Activated effector memory CD4-positive, alpha-beta T cell treated with Interleukin-2 at 50 U/mL for 16 hours (primary cell): ENCODE measurements at regions not wholly inside any gene's neighbourhood (a gene's known extent, or its start where the extent isn't known, plus 50 kb on each side); places are given as distances from the start of the nearest gene placed in this dataset.
"Not testable (repeated sequence)": the region's sequence is repeated elsewhere in the genome, so short reads cannot be mapped to it uniquely, and the experiment has no call there.

ENCODE experiments used
- DNase-seq: peaks from one replicate; pipeline ENCODE4 v3.0.0-alpha.2; 2020

DNA sequence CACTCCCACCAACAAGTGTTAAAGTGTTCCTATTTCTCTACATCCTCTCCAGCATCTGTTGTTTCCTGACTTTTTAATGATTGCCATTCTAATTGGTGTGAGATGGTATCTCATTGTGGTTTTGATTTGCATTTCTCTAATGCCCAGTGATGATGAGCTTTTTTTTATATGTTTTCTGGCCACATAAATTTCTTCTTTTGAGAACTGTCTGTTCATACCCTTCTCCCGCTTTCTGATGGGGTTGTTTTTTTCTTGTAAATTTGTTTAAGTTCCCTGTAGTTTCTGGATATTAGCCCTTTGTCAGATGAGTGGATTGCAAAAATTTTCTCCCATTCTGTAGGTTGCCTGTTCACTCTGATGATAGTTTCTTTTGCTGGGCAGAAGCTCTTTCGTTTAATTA lies 134.3 kb upstream of the RUNX1 start:
- not testable (repeated sequence) for DNase-seq

DNA sequence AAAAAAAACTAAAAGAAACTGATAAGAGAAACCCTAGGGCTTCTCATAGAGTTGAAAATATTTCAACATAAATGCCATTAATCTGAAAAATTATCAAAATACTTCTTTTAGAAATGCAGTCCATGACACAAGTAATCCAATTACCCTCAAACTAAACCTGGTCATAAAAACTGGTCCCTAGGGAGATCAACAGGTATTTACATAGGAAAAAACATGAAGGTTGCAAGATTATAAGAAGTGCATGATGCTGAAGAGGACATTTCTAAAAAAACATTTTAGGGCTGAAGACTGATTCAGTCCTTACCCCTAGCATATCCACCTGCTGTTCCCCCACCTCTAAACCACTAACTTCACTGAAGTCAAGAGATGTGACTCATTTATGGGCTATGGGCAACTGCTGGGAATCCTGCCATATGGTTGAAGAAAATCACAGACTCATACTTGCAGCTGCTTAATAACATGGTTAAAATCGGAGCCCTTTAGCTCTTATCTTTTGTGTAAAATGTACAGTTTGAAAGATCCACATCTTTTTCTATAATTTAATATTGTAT lies 131.0 kb upstream of the RUNX1 start:
- DNase-seq, result no peak

DNA sequence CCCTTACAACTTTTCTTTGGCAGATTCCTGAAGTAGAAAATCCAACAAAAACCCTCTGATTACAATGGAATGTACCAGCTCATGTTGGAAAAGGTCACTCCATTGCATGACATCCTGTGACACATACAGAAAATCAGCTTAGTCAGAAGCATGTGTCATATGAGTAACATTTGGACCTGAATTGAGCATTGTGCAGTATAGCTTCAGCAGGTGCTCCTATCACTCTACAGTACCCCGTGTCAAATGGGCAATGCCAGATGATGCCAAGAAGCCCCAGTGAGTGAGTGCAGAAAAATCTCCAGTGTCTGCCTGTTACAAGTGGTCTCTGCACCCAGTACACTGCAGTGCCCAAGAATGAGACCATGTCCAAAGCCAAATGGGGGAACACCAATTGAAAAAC lies 129.7 kb upstream of the RUNX1 start:
- no peak for DNase-seq

DNA sequence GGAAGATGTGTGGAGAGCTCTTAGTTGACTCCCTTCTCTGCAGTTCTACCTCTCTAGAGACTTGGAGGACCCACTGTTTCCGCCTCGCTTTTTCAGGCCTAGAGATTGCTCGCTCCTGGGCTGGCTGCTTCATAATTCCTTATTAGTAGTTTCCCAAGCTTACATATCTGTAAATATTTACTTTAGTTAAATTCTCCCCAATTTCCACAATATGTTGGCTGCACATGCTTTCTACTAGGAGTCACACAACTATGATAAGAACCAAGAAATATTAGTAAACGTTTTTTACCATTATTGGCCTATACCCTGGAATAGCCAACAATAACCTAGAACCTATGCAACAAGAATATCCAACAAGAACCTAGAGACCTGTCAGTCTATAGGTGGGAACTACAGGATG lies 129.0 kb upstream of the RUNX1 start:
- DNase-seq, result no peak

DNA sequence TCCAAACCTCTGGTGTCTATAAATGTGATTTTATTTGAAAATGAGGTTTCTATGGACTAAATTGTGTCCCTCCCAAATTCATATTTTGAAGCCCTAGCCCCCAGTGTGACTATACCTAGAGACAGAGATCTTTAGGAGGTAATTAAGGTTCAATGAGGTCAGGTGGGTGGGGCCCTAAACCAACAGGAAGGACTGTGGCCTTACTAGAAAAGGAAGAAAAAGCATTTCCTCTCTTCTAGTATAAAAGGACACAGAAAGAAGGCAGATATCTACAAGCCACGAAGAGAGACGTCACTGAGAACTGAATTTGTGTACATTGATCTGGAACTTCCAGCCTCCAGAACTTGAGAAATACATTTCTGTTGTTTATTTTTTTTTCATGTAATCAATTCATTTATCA lies 123.1 kb upstream of the RUNX1 start:
- no peak for DNase-seq

DNA sequence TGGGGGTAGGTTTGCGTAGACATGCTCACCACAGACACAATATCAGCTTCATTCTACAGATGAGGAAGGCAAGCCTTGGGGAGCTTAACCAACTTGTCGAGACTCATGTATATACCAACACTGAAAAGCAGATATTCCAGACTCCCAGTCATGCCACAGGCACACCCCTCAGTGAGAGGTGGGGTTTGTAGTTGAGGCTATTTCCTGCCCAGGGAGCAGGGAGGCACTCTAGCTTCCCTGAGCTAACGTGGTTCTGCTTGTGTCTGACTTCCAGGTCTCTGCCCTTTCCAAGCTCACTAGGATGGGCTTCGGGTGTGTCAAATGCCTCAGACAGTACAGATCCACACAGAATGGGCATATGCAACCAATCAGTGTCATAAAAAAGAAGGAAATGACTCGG lies 122.3 kb upstream of the RUNX1 start:
- no peak for DNase-seq

DNA sequence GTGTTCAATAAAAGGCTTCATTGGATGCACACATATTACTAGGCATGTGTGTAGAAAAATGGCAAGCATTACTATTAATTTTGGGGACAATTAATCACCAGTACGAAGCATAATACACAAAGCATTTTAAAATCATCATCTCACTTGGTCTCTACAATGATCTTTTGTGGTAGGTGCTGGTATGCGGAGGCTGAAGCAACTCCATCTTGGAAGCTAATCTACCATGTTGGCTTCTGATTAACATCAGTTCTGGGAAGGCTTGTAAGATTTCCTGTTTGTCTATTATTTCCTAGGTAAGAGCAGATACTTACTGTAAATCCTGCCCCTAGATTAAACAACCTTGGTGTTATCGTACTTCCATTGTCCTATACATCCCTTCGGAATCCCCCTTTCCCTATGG lies 121.7 kb upstream of the RUNX1 start:
- DNase-seq, result no peak

DNA sequence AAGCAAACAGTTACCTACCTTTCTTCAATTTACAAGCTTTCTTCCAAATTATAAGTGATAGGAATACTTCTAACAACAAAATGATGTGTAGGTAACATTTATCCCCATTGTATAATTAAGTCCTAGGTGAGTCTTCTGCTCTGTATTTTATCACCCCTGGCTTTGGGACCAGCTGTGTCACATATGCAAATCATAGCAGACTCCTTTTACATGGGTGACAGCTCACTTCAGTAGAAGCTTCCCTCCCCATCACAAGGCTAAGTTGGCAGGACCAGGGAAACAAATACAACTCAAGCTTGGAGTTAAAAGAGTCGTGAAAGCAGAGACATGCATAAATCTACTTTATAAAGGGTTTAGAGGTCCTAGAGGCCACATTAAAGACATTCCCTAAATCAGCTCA lies 121.1 kb upstream of the RUNX1 start:
- no peak for DNase-seq

DNA sequence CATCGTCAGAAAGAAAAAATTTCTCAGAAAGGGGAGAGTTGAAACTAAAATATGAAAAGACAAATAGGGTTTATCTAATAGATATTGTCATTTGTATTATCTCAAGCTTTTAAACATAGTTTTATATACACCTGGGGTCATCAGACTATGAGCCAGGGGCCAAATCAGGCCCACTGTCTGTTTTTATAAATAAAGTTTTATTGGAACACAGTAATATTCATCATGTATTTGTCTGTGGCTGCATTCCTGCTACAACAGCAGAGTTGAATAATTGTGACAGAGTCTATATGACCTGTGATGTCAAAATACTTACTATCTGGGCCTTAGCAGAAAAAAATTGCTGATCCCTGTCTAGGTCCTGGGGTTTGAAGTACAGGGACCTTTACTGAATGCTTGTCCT lies 120.5 kb upstream of the RUNX1 start:
- no peak for DNase-seq

DNA sequence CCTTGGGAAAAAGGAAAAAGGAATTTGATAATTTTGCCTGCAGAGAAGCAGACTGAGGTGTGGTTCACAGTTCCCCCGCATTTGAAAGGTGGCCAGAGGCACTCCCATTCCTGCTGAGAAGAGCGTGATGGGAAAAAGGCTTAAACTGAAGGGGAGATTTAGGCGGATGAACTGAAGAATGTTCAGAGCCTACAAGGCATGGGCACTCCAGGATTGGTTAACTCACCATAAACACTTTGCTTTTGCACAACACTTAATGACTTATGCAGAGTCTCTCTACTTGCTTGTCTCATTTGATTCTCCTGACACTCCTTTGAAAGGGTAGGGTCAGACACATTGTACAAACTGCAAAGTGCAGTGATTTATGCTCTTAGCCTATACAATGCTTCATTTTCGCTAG lies 119.6 kb upstream of the RUNX1 start:
- no peak for DNase-seq

DNA sequence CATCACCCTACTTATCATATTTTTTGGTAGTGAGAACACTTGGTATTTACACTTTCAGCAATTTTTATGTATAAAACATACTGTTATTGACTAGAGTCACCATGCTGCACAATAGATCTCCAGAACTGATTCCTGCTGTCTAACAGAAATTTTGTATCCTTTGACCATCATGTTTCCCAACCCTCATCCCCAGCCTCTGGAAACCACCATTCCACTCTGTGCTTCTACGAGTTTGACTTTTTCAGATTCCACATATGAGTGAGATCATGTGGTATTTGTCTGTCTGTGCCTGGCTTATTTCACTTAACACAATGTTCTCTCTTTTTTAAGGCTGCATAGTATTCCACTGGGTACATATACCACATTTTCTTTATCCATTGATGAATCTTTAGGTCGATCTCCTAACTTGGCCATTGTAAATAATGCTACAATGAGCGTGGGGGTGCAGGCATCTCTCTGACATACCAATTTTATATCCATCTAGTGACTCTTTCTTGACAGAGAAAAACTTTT lies 115.9 kb upstream of the RUNX1 start:
- DNase-seq, result no peak

DNA sequence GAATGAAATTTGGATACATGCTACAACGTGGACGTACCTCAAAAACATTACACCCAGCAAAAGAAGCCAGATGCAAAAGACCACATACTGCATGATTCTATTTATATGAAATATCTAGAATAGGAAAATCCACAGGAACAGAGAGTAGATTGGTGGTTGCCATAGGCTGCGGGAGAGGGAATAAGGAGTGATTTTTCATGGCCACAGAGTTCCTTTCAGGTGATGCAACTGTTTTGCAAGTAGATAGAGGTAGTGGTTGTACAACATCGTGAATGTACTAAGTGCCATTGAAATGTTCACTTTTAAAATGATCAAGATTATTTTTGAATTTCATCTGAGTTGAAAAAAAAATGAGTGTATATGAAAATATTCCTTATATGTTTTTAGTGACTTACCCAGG lies 115.3 kb upstream of the RUNX1 start:
- no peak for DNase-seq

DNA sequence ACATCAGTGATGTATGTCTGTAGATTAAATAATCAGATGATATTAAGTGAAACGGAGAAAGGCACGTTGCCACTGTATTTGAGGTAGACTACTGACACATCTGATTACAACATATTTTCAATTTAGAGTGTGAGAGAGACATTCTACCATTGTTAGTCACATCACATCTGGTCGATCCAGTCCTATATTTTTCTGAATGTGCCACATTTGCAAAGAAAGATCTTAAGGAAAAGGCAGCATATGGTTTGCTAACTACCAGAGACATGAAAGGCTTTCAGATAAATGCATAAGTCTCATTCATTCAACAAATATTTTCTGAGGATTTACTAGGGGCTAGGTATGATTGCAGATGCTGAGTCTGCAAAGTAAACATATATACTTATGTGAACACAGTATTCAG lies 114.3 kb upstream of the RUNX1 start:
- DNase-seq, result no peak

DNA sequence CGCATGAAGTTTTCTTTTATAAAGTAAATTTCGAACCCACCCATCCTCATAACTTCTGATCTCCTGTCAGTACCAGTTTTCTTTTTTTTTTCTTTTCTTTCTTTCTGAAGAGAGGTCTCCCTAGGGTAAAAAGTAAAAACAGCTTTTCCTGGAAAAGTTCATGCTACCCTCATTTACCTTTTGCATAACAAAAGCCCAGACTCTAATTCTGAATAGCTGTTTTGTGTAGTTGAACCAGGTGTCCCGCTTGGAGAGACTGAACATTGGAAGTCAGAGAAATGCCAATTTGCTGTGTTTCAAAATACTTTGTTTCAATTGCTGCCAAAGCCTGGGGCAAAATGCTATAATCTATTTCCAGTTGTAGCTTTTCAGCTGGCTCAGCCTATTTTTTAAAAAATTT lies 113.7 kb upstream of the RUNX1 start:
- DNase-seq, result no peak

DNA sequence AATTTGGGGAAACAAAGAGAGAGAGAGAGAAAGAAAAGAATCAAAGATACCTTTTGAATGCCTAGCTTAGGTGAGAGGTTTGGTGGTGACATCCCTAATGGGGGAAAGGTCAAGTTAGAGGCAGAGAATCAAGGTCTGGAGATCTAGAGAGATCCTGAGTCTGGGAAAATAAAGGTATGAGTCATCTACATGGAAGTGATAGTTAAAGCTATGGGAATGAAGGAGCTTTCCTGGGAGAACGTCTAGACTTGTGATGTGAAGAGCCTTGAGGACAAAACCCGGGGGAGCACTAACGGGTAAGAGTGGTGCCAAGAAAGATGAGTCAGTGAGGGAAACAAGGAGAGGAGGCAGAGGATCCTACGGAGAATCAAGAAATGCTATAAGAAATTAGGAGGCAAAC lies 110.8 kb upstream of the RUNX1 start:
- DNase-seq, result no peak

DNA sequence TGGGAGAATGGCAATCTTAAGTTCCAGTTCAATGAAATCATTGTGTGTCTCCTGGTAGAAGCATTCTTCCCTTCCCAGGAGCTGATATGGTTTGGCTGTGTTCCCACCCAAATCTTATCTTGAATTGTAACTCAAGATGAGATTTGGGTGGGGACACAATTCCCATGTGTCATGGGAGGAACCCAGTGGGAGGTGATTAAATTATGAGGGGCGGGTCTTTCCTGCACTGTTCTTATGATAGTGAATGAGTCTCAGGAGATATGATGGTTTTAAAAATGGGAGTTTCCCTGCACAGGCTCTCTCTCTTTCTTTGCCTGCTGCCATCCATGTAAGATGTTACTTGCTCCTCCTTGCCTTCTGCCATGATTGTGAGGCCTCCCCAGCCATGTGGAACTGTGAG lies 108.3 kb upstream of the RUNX1 start:
- DNase-seq, result not testable (repeated sequence)

DNA sequence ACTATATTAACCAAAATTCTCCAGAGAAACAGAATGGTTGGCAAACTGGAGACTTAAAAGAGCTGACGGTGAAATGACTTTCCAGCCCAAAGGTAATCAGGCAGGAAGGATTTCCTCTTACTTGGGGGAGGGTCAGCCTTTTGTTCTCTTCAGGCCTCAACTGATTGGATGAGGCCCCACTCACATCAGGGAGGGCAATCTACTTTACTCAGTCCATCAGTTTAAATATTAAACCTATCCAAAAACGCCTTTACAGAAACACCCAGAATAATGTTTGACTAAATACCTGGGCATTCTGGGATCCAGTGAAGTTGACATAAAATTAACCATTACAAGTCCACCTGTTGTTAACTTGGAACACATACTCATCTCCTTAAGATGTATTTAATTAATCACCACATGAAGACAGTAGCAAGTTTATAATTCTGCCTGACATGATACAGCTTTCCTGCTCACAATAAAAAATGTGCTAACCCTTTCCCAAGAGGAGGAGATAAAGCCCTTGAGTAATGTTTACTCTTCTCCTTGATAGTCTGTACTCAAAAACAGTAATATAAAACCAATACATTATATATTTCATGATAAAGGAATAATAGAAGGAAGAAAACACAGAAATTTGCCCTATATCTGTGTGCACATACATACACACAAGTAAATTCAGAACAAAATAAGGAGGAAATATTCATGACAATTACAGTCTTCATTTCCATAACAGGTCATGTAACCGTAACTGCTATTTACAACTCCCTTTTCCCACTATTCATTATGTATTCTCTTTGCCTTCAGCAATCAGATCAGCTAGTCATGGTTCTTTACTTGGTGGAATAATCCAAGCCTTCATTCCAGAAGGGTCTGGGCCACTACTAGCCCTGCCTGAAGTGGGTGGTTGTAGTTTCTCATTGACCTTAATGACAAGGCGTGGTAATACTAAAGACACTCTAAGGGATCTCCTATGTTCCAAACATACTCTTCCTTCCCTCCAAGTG lies 107.5 kb upstream of the RUNX1 start:
- DNase-seq, result no peak

DNA sequence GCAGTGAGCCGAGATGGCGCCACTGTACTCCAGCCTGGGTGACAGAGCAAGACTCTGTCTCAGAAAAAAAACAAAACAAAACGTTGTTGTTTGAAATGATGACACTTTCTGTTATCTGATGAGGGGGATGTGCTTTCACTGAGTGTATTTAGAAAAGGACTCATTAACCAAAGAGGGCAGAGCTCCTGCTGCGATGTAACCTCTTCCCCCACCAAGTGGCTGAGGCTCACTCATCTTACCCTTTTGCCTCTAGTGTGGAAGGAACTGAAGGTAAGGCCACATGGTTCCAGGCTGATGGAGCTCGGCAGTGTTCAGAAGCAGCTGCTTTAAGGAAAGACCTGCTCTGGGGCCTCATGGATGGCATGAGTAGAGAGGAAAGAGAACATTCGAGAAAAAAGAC lies 105.7 kb upstream of the RUNX1 start:
- no peak for DNase-seq

DNA sequence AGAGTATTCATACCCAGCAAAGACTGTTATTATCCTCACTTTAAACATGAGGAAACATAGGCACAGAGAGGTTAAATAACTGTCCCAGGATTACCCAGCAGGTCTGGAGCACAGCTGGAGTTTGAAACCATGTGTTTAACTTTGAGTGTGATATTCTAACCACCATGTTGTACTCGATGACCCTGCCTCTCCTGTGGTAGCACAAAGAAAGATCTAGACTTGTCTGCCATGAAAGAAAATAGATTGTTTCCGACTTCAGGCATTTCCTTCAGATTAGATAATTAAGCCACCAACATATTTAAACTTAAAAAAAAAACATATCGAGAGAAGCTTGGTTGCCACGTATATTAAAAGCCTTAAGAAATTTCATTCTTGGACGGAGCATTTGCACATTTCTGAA lies 104.6 kb upstream of the RUNX1 start:
- DNase-seq, result no peak

DNA sequence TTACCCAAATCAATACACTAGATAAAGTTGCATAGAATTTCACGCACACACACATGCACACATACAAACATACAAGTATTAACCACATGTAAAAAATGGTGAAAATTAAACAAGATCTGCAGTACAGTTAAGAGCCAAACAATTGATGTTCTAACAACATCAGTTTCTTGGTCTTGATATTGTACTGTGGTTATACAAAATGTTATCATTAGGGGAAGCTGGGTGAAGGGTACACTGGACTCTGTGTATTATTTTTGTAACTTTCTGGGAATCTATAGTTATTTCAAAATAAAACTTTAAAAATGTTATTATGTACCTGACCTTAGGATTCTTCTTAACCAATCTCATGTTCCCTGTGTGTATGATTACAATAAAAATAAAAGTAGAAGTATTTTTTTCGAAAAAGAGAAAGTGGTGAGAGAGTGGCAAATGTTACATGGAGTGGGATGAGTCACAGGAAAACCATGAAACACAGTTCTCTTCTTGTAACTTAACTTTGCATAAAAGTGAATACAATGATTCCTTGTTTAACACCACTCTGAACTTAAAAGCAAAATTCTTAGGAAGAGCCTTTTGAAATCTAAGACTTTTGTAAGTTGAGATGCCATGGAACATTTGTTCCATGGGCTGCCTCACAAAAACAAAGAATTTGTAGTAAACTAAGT lies 101.6 kb upstream of the RUNX1 start:
- no peak for DNase-seq

DNA sequence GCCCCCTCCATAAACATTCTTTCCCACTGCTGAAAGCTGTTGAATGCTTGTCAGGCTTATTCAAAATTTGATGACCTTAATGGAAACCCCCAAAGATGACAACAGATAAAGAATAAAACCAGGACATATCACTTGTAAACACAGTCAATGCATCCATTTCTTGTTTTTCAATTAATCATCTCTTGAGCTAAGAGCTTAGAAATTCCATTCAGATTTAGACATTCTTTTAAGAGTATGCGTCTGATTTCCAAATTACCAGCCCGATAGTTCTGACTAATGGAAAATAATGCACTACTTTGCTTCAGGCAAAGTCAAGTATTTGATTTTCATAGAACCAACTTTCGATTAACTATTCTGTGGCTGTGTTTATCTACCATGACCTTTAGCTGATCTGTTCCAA lies 100.6 kb upstream of the RUNX1 start:
- no peak for DNase-seq

DNA sequence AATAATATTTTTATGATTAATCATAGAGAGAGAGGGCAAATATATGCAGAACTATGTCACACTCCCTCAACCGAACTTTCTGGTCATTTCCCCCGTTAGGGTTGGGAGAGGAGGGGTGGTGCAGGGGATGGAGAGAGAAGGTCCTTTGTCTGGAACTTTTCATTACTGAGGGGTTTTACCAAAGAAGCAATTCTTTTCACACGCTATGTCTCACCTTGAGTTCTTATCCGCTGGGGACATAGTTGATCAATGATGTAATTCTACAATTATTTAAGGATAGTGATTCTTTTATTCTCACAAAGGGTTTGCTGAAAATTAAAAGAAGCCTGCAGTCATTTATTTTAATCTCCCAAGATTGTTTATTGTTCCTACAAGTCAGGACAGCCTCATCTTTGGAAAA lies 98.3 kb upstream of the RUNX1 start:
- DNase-seq, result no peak

DNA sequence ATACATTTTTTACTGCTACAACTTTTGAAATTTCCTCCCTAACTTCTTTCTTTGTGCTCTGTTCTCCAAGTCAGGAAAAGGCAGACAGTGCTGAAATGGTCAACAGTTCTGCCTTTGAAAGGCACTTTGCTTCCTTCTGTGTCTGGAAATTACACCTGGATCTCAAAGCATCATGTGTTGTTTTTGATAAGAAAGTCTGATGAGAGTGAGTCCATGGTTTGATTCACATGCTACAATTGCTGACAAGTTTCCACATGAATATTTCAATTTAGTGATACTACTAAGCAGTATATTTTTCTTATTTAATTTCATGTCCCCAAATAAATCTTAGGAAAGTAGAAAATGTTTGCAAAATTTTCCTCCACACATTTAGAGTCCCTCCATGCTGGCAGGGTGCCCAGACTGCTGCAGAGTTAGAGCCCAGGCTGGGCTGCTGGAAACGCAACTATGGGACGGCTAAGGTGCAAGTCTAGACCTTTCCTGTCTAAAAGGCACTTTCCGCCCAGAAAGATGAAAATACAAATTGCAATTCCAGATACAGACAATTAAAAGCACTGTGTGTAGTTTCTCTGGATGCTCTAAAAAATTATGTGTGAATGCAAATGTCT lies 96.6 kb upstream of the RUNX1 start:
- no peak for DNase-seq

DNA sequence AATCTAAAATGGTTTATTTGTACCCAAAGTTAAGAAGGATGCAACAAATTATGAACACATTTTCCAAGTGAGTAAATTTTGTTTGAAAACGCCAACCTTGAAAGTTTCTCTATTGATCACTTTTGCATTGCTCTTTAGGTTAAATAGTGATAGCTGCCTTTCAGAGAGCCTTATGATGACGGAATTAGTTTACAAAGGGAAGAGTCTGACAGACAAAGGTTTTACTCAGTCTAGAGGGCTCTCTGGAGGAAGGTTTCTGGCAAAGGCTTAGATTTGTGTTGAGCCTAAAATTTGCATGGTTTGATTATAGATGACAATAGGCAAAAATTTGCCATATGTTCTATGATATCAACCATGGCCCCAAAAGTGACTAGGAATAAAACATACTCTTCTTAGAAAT lies 95.9 kb upstream of the RUNX1 start:
- DNase-seq, result no peak
